Trophoblast cell (in vitro differentiated cells and primary cell): ENCODE measurements at regions not wholly inside any gene's neighbourhood (a gene's known extent, or its start where the extent isn't known, plus 50 kb on each side); places are given as distances from the start of the nearest gene placed in this dataset.

Source experiments
- DNase-seq, 2 donors: peaks; one replicate each; pipeline ENCODE4 v3.0.0-alpha.2; 2016
- H2AFZ ChIP-seq: 2 replicates; pipeline ENCODE4 v1.6.1; 2013; ENCODE audit warnings: low read length, moderate library complexity, mild to moderate bottlenecking; ENCODE audit not compliant: insufficient read depth, poor library complexity
- H2AK5ac ChIP-seq: 2 replicates; pipeline ENCODE4 v1.6.1; 2013; ENCODE audit warnings: mild to moderate bottlenecking, low read length
- H2BK120ac ChIP-seq: 2 replicates; pipeline ENCODE4 v1.6.1; 2013; ENCODE audit warnings: low read length, mild to moderate bottlenecking, moderate library complexity; ENCODE audit not compliant: insufficient read depth, poor library complexity
- H2BK12ac ChIP-seq: 2 replicates; pipeline ENCODE4 v1.6.1; 2013; ENCODE audit warnings: mild to moderate bottlenecking, low read length, moderate library complexity
- H2BK5ac ChIP-seq: 2 replicates; pipeline ENCODE4 v1.6.1; 2013; ENCODE audit warnings: low read length, low read depth, moderate library complexity, mild to moderate bottlenecking; ENCODE audit not compliant: poor library complexity
- H3K14ac ChIP-seq: 2 replicates; pipeline ENCODE4 v1.6.1; 2013; ENCODE audit warnings: mild to moderate bottlenecking, low read length
- H3K18ac ChIP-seq: 2 replicates; pipeline ENCODE4 v1.6.1; 2013; ENCODE audit warnings: mild to moderate bottlenecking, low read length
- H3K23ac ChIP-seq: 2 replicates; pipeline ENCODE4 v1.6.1; 2013; ENCODE audit warnings: low read length
- H3K27ac ChIP-seq: 2 replicates; pipeline ENCODE4 v1.5.1; 2013; ENCODE audit warnings: low read depth, mild to moderate bottlenecking, inconsistent platforms, low read length, moderate library complexity
- H3K27me3 ChIP-seq: 2 replicates; pipeline ENCODE4 v1.6.1; 2013; ENCODE audit warnings: inconsistent platforms, mild to moderate bottlenecking, low read length, moderate library complexity; ENCODE audit not compliant: insufficient read depth
- H3K36me3 ChIP-seq, 2 experiments: 1 replicate in 1 of 2; 2 replicates in 1 of 2; pipeline ENCODE4 v1.6.1; 2013; ENCODE audit warnings: low read length in 2 of 2, mild to moderate bottlenecking in 2 of 2, moderate library complexity in 1 of 2; ENCODE audit not compliant: insufficient read depth in 2 of 2, control insufficient read depth in 1 of 2
- H3K4ac ChIP-seq: 2 replicates; pipeline ENCODE4 v1.6.1; 2013; ENCODE audit warnings: low read depth, mild to moderate bottlenecking, low read length, moderate library complexity
- H3K4me1 ChIP-seq, 2 experiments: 1 replicate in 1 of 2; 2 replicates in 1 of 2; pipeline ENCODE4 v1.6.1; 2013; ENCODE audit warnings: low read length in 2 of 2, mild to moderate bottlenecking in 2 of 2, moderate library complexity in 1 of 2; ENCODE audit not compliant: insufficient read depth in 2 of 2, control insufficient read depth in 1 of 2
- H3K4me2 ChIP-seq: 2 replicates; pipeline ENCODE4 v1.6.1; 2013; ENCODE audit warnings: inconsistent platforms, mild to moderate bottlenecking, low read length, moderate library complexity
- H3K4me3 ChIP-seq: 2 replicates; pipeline ENCODE4 v1.5.1; 2013; ENCODE audit warnings: mild to moderate bottlenecking, low read depth, low read length, inconsistent platforms
- H3K79me1 ChIP-seq: one replicate; pipeline ENCODE4 v1.6.1; 2013; ENCODE audit warnings: low read length
- H3K79me2 ChIP-seq: 2 replicates; pipeline ENCODE4 v1.6.1; 2013; ENCODE audit warnings: low read length, mild to moderate bottlenecking; ENCODE audit not compliant: control insufficient read depth, insufficient read depth, poor library complexity
- H3K9ac ChIP-seq: 2 replicates; pipeline ENCODE4 v1.6.1; 2013; ENCODE audit warnings: mild to moderate bottlenecking, low read length
- H3K9me3 ChIP-seq: 2 replicates; pipeline ENCODE4 v1.6.1; 2013; ENCODE audit warnings: low read depth, mild to moderate bottlenecking, control low read depth, inconsistent platforms, low read length; ENCODE audit not compliant: insufficient read depth
- H4K12ac ChIP-seq: 2 replicates; pipeline ENCODE4 v1.6.1; 2013; ENCODE audit warnings: low read depth, mild to moderate bottlenecking, low read length, moderate library complexity
- H4K8ac ChIP-seq: 2 replicates; pipeline ENCODE4 v1.6.1; 2013; ENCODE audit warnings: low read depth, mild to moderate bottlenecking, low read length, moderate library complexity
- H4K91ac ChIP-seq: one replicate; pipeline ENCODE4 v1.6.1; 2013; ENCODE audit warnings: low read depth, mild to moderate bottlenecking, low read length, moderate library complexity
- WGBS: extraction: QIAGEN DNeasy Blood & Tissue Kit; methylation state at CpG from one replicate; pipeline ENCODE4 v1.1.7; 2013; ENCODE audit warnings: missing lambda C conversion rate; ENCODE audit not compliant: insufficient read length, insufficient coverage; ENCODE audit errors: extremely low coverage; 5-methylcytosine and 5-hydroxymethylcytosine counted together

- no peak overlapping the region for H3K23ac ChIP-seq
- no CpG with 5 or more reads among the region's 6 CpGs for WGBS
- no peak overlapping the region for H4K12ac ChIP-seq
- no peak overlapping the region for H2BK5ac ChIP-seq
- H3K27me3 ChIP-seq: no peaks in the 10 kb centered on the region
- H2AFZ ChIP-seq: no peak overlapping the region
- H3K79me2 ChIP-seq: no peaks in the 10 kb centered on the region
- H2AK5ac ChIP-seq: no peak overlapping the region
- no peak overlapping the region for H3K14ac ChIP-seq
- no peaks in the 10 kb centered on the region for H3K4me1 ChIP-seq
- no peaks in the 10 kb centered on the region for H3K36me3 ChIP-seq
- no peak overlapping the region for H3K27ac ChIP-seq
- H3K4me3 ChIP-seq: no peak overlapping the region
- H3K18ac ChIP-seq: no peak overlapping the region
- H3K79me1 ChIP-seq: no peaks in the 10 kb centered on the region
- no peaks in the 10 kb centered on the region for H3K9me3 ChIP-seq
- H3K9ac ChIP-seq: no peak overlapping the region
- H2BK120ac ChIP-seq: no peak overlapping the region
- no peak overlapping the region for H4K8ac ChIP-seq
- H3K4me2 ChIP-seq: no peak overlapping the region
- no peak overlapping the region for H3K4ac ChIP-seq
- H4K91ac ChIP-seq: no peak overlapping the region
- DNase-seq: no peak
- H2BK12ac ChIP-seq: no peak overlapping the region
Observed at GRCh38 chr18:42473611-42474010, 518.6 kb downstream of the PIK3C3 start.

DNA sequence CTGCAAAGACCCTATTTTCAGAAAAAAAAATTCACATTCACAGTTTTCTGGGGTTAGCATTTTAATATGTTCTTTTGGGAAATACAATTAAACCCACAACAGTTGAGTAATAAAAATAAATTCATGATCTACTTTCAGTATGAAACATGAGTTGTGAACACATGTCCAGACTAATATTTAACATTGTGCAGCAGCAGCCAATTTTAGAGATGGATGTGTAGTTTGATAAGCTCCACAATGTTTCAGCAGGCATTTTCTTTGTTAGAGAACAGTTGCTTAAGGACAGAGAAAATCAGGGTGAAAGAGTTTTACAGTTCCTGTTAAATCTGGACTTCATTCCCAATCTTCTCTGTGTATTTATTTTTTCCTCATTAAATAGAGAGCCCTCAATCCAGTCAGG is 519.5 kb downstream of the PIK3C3 start:
- no peaks in the 10 kb centered on the region for H3K27me3 ChIP-seq

DNA sequence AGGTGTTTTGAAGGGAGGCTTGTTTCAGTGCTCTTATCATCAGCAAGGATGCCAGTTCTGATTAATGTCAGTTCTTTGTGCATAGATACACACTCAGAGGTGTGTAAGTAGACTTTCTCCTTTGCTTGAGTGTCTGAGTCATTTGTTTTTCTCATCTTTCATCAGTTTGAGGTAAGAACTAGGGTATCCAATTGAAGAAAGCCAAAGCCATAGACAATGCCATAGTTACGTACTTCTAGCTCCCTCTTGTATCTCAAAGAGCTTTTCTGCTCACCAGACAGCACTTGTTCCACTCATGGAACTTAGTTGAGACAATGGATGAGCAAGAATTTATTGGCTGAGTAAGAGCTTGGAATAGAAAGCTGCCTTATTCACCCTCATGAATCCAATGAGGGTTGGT is 520.1 kb downstream of the PIK3C3 start:
- Histone ChIP-seq H4K12ac (no peak overlapping the region), H2BK12ac (no peak overlapping the region), H3K9me3 (no peaks in the 10 kb centered on the region), H3K79me2 (no peaks in the 10 kb centered on the region), H3K4me3 (no peak overlapping the region), H2BK5ac (no peak overlapping the region), H2BK120ac (no peak overlapping the region), H3K36me3 (no peaks in the 10 kb centered on the region), H3K18ac (no peak overlapping the region), H3K27me3 (no peaks in the 10 kb centered on the region), H3K27ac (no peak overlapping the region), H4K8ac (no peak overlapping the region), H3K23ac (no peak overlapping the region), H3K14ac (no peak overlapping the region), H3K4ac (no peak overlapping the region), H4K91ac (no peak overlapping the region), H3K79me1 (no peaks in the 10 kb centered on the region), H3K9ac (no peak overlapping the region), H3K4me2 (no peak overlapping the region), H2AK5ac (no peak overlapping the region), H2AFZ (no peak overlapping the region), H3K4me1 (no peaks in the 10 kb centered on the region)
- no CpG with 5 or more reads among the region's 1 CpG for WGBS
- DNase-seq: no peak

More for the DNA sequence above, 519.5 kb downstream of the PIK3C3 start:
- no peak overlapping the region for H2BK5ac ChIP-seq
- H2AFZ ChIP-seq: no peak overlapping the region
- no peak overlapping the region for H4K12ac ChIP-seq
- no peak for DNase-seq
- no peak overlapping the region for H2BK12ac ChIP-seq
- H3K36me3 ChIP-seq: no peaks in the 10 kb centered on the region
- H3K18ac ChIP-seq: no peak overlapping the region
- no peaks in the 10 kb centered on the region for H3K79me1 ChIP-seq
- no peak overlapping the region for H3K4me2 ChIP-seq
- no peak overlapping the region for H2AK5ac ChIP-seq
- H3K4ac ChIP-seq: no peak overlapping the region
- no peak overlapping the region for H3K27ac ChIP-seq
- H3K79me2 ChIP-seq: no peaks in the 10 kb centered on the region
- no peak overlapping the region for H3K23ac ChIP-seq
- no peak overlapping the region for H3K9ac ChIP-seq
- H3K9me3 ChIP-seq: no peaks in the 10 kb centered on the region
- no peak overlapping the region for H4K8ac ChIP-seq
- no peak overlapping the region for H3K4me3 ChIP-seq
- no peaks in the 10 kb centered on the region for H3K4me1 ChIP-seq
- no peak overlapping the region for H3K14ac ChIP-seq
- no peak overlapping the region for H2BK120ac ChIP-seq
- H4K91ac ChIP-seq: no peak overlapping the region

- Histone ChIP-seq H2BK5ac (no peak overlapping the region), H3K79me1 (no peaks in the 10 kb centered on the region), H3K4ac (no peak overlapping the region), H3K27me3 (no peaks in the 10 kb centered on the region), H2AFZ (no peak overlapping the region), H3K36me3 (no peaks in the 10 kb centered on the region), H3K23ac (no peak overlapping the region), H4K12ac (no peak overlapping the region), H3K4me2 (no peak overlapping the region), H3K79me2 (no peaks in the 10 kb centered on the region), H4K91ac (no peak overlapping the region), H3K18ac (no peak overlapping the region), H3K9me3 (no peaks in the 10 kb centered on the region), H2AK5ac (no peak overlapping the region), H3K14ac (no peak overlapping the region), H3K9ac (no peak overlapping the region), H3K4me1 (no peaks in the 10 kb centered on the region), H2BK120ac (no peak overlapping the region), H4K8ac (no peak overlapping the region), H3K27ac (no peak overlapping the region), H2BK12ac (no peak overlapping the region), H3K4me3 (no peak overlapping the region)
- DNase-seq: no peak
Observed at GRCh38 chr18:42477267-42477666, 522.2 kb downstream of the PIK3C3 start.

GRCh38 chr18:42480441-42480840 is 525.4 kb downstream of the PIK3C3 start:
- no CpG with 5 or more reads among the region's 5 CpGs for WGBS
- Histone ChIP-seq H3K4me2 (no peak overlapping the region), H2BK12ac (no peak overlapping the region), H2AK5ac (no peak overlapping the region), H3K18ac (no peak overlapping the region), H3K79me1 (no peaks in the 10 kb centered on the region), H4K91ac (no peak overlapping the region), H4K8ac (no peak overlapping the region), H3K27me3 (no peaks in the 10 kb centered on the region), H3K4ac (no peak overlapping the region), H4K12ac (no peak overlapping the region), H3K4me3 (no peak overlapping the region), H3K27ac (no peak overlapping the region), H2BK5ac (no peak overlapping the region), H3K14ac (no peak overlapping the region), H3K36me3 (no peaks in the 10 kb centered on the region), H3K4me1 (no peaks in the 10 kb centered on the region), H3K79me2 (no peaks in the 10 kb centered on the region), H3K9ac (no peak overlapping the region), H3K23ac (no peak overlapping the region), H2BK120ac (no peak overlapping the region), H2AFZ (no peak overlapping the region), H3K9me3 (no peaks in the 10 kb centered on the region)
- DNase-seq: no peak
